GM10266 (cell line): ENCODE measurements at regions not wholly inside any gene's neighbourhood (a gene's known extent, or its start where the extent isn't known, plus 50 kb on each side); places are given as distances from the start of the nearest gene placed in this dataset.
"Not testable (repeated sequence)": the region's sequence is repeated elsewhere in the genome, so short reads cannot be mapped to it uniquely, and the experiment has no call there.

Source experiments
- DNase-seq: peaks from one replicate; pipeline ENCODE4 v3.0.0; 2012; ENCODE audit errors: extremely low spot score
- CTCF ChIP-seq: IDR thresholded peaks from 2 replicates; pipeline ENCODE4 v1.5.1; 2012; ENCODE audit warnings: mild to moderate bottlenecking, low read depth; ENCODE audit not compliant: control insufficient read depth, insufficient read depth; ENCODE audit errors: missing control alignments

DNA sequence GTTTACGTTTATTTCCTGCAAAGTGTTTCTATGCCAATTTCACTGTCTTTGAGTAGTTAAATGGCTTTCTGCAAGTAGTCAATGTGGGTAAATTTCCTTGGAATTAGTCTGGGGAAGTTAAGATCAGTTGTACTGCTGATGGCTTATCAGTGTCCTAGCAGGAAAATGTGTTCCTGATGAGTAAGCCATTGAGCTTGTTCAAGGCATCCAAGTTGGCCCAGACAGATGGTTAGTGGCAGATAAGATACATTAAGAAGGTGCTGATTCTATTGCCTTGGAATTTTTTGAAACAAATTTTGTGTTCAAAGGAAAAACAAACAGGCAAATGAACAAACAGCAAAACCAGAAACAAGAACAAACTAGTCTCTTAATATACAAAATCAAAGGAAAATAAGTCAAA is 258.4 kb downstream of the MAP2K6 start:
- DNase-seq, result no peak
- no peak for TF ChIP-seq CTCF

DNA sequence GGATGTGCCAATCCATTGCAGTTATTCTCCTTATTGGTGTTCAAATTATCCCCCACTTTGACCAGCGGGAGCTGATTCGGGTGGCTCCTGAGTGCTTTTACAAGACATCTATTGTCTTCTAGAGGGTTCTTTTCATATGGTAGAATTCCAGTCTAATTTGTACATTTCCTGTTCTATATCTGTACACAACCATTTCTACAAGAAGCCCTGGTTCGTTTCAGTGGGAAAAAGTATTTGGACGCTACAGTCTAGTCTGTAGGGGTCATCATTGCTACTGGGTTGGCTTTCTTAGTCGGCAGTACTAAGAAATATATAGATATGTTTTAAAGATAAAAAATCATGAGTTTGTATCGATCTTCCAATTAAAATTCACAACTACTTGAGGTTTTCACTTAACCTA is 262.6 kb downstream of the MAP2K6 start:
- no peak for TF ChIP-seq CTCF

GRCh38 chr17:69678206-69678605 is 263.7 kb downstream of the MAP2K6 start:
- TF ChIP-seq CTCF, result no peak
- no peak for DNase-seq

More for the DNA sequence above, 262.6 kb downstream of the MAP2K6 start:
- DNase-seq, result no peak

GRCh38 chr17:69679829-69680228 is 265.3 kb downstream of the MAP2K6 start:
- TF ChIP-seq CTCF, result no peak
- no peak for DNase-seq

GRCh38 chr17:69684251-69684650 is 269.8 kb downstream of the MAP2K6 start:
- TF ChIP-seq CTCF, result no peak
- no peak for DNase-seq

DNA sequence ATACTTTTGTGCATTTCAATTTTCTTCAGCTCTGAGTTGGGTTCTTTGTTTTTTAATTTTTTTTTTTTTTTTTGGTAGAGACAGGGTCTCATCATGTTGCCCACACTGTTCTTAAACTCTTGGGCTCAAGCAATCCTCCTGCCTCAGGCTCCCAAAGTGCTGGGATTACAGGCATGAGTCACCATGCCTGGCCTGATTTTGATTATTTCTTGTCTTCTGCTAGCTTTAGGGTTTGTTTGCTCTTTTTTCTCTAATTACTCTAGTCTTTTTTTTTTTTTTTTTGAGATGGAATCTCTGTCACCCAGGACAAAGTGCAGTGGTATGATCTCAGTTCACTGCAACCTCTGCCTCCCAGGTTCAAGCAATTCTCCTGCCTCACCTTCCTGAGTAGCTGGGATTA is 270.7 kb downstream of the MAP2K6 start:
- not testable (repeated sequence) for DNase-seq

DNA sequence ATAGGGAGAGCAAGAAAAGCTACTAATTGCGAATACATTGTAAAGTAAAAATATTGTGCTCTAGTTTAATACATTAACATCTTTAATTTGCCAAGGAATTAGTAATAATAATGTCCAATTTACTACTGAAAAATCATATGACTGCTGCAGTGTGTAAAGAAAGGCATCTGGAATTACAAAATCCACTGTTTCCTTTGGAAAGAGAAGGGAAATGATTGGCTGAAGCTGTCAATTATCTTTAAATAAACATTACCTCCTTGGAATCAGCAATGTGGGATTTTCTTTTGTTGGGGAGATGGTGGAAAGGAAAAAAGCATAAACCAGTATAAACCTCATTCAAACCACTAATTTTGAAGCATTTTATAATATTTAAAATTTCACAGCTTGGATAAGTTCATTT is 276.0 kb downstream of the MAP2K6 start:
- no peak for DNase-seq
- no peak for TF ChIP-seq CTCF

DNA sequence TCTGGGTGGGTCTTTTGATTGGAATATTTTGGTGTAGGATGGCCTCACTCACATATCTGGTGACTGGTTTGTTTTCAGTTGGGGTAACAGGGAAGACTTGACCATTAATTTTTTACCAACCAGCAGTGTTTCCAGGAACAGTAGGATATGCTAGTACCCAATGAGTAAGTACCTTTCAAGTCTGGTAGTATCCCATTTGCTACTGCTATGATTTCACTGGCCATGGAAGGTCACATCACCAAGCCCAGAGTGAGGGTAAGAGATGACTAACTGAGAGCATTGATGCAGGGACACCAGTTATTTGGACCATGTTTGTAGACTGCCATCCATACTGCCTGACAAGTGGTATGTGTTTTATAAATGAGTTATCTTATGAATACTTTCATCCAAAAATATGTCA is 277.7 kb downstream of the MAP2K6 start:
- no peak for TF ChIP-seq CTCF
- no peak for DNase-seq
